Gastrocnemius medialis (tissue), 4 donors: ENCODE measurements at regions not wholly inside any gene's neighbourhood (a gene's known extent, or its start where the extent isn't known, plus 50 kb on each side); places are given as distances from the start of the nearest gene placed in this dataset.

ENCODE experiments used
- ATAC-seq, 2 donors: fragments of 150-250 bp; one replicate each; pipeline ENCODE4 v1.9.1; 2016
- DNase-seq, 2 donors: peaks; one replicate each; pipeline ENCODE4 v3.0.0-alpha.2; 2019
- H3K27ac ChIP-seq, 4 donors: fragments of 200-600 bp; sonication (generic); 1 replicate in 1 of 4; 2 replicates in 3 of 4; pipeline ENCODE4 v1.5.1; 2016 to 2018; ENCODE audit warnings: mild to moderate bottlenecking in 2 of 4, moderate library complexity in 1 of 4
- H3K27me3 ChIP-seq, 3 donors: fragments of 200-600 bp; sonication (generic) in 2 of 3; 1 replicate in 1 of 3; 2 replicates in 2 of 3; pipeline versions ENCODE4 v1.5.1 to v1.6.0; 2016 to 2019; ENCODE audit warnings: mild to moderate bottlenecking in 1 of 3, moderate library complexity in 1 of 3
- H3K36me3 ChIP-seq, 2 donors: fragments of 200-600 bp; sonication (generic) in 1 of 2; one replicate each; pipeline ENCODE4 v1.5.1; 2017 to 2018
- H3K4me1 ChIP-seq, 2 donors: fragments of 200-600 bp; sonication (generic) in 1 of 2; one replicate each; pipeline ENCODE4 v1.5.1; 2016 to 2017; ENCODE audit warnings: mild to moderate bottlenecking in 2 of 2
- H3K4me3 ChIP-seq, 4 donors: fragments of 200-600 bp; sonication (generic) in 3 of 4; 1 replicate in 1 of 4; 2 replicates in 3 of 4; pipeline ENCODE4 v1.5.1; 2016 to 2019; ENCODE audit warnings: mild to moderate bottlenecking in 2 of 4
- H3K9me3 ChIP-seq, 3 donors: fragments of 200-600 bp; sonication (generic) in 2 of 3; 1 replicate in 1 of 3; 2 replicates in 2 of 3; pipeline ENCODE4 v1.5.1; 2016 to 2019
- CTCF ChIP-seq, 5 experiments: fragments of 450-650 bp in 3 of 5; fragments of 200-600 bp in 2 of 5; sonication (generic) in 2 of 5; IDR thresholded peaks in 4 of 5; conservative IDR thresholded peaks in 1 of 5; 1 replicate in 4 of 5; 2 replicates in 1 of 5; pipeline ENCODE4 v1.5.1; 2016 to 2019; ENCODE audit warnings: antibody characterized with exemption in 5 of 5, mild to moderate bottlenecking in 3 of 5, moderate library complexity in 3 of 5
- POLR2A ChIP-seq, 2 donors: fragments of 450-650 bp; IDR thresholded peaks; one replicate each; pipeline ENCODE4 v1.6.1; 2017; ENCODE audit warnings: antibody characterized with exemption in 2 of 2, mild to moderate bottlenecking in 2 of 2, moderate library complexity in 2 of 2
- in situ Hi-C, 4 donors: fragments of 200-750 bp; cut with MboI; loops; one replicate each; pipeline versions ENCODE4 v1.15.0 to v1.8.0; 2017; ENCODE audit warnings: low sequenced_read_pairs in 4 of 4
- intact Hi-C: fragments of 100-400 bp; cut with DNase I; formaldehyde crosslinking; loops from one replicate; pipeline ENCODE4 v1.15.1; 2023; ENCODE audit warnings: low total_unique reads

- no peaks in the 10 kb centered on the region for H3K36me3 ChIP-seq
- in situ Hi-C loops = no loop called here
- DNase-seq = no peak
- TF ChIP-seq POLR2A (IDR thresholded peaks at IDR 0.05) (no peak), CTCF (IDR thresholded peaks at IDR 0.05 in 4 of 5, conservative IDR thresholded peaks at IDR 0.05 in 1 of 5) (no peak)
- H3K27me3 ChIP-seq = no peaks in the 10 kb centered on the region
- ATAC-seq = no peak
- no peak overlapping the region for H3K27ac ChIP-seq
- no peak overlapping the region for H3K4me3 ChIP-seq
- H3K9me3 ChIP-seq = no peaks in the 10 kb centered on the region
- intact Hi-C loops = no loop called here
- no peaks in the 10 kb centered on the region for H3K4me1 ChIP-seq
Measured at GRCh38 chr3:22353126-22353525, 602.1 kb upstream of the ZNF385D start.

- no peaks in the 10 kb centered on the region for H3K36me3 ChIP-seq
- in situ Hi-C loops (no loop called here), intact Hi-C loops (no loop called here)
- TF ChIP-seq CTCF (IDR thresholded peaks at IDR 0.05 in 4 of 5, conservative IDR thresholded peaks at IDR 0.05 in 1 of 5) (no peak), POLR2A (IDR thresholded peaks at IDR 0.05) (no peak)
- ATAC-seq = no peak
- H3K4me1 ChIP-seq = no peaks in the 10 kb centered on the region
- no peak overlapping the region for H3K4me3 ChIP-seq
- no peak for DNase-seq
- no peak overlapping the region for H3K27ac ChIP-seq
- H3K9me3 ChIP-seq = no peaks in the 10 kb centered on the region
- H3K27me3 ChIP-seq = no peaks in the 10 kb centered on the region
Measured at GRCh38 chr3:22358334-22358733, 607.3 kb upstream of the ZNF385D start.

GRCh38 chr3:22360164-22360563 lies 609.2 kb upstream of the ZNF385D start:
- no peak for TF ChIP-seq CTCF (IDR thresholded peaks at IDR 0.05 in 4 of 5, conservative IDR thresholded peaks at IDR 0.05 in 1 of 5)
- TF ChIP-seq POLR2A (IDR thresholded peaks at IDR 0.05) = no peak
- ATAC-seq = no peak
- H3K27ac ChIP-seq = no peak overlapping the region

GRCh38 chr3:22360970-22361369 lies 610.0 kb upstream of the ZNF385D start:
- ATAC-seq = peak; percentile 41 to 76
- no peaks in the 10 kb centered on the region for H3K4me1 ChIP-seq
- no peaks in the 10 kb centered on the region for H3K9me3 ChIP-seq
- H3K4me3 ChIP-seq = no peak overlapping the region
- TF ChIP-seq POLR2A (IDR thresholded peaks at IDR 0.05) = no peak
- no peak for DNase-seq
- H3K36me3 ChIP-seq = no peaks in the 10 kb centered on the region
- intact Hi-C loops = no loop called here
- in situ Hi-C loops = no loop called here
- no peaks in the 10 kb centered on the region for H3K27me3 ChIP-seq
- no peak overlapping the region for H3K27ac ChIP-seq

More at GRCh38 chr3:22360164-22360563, 609.2 kb upstream of the ZNF385D start:
- Histone ChIP-seq H3K27me3 (no peaks in the 10 kb centered on the region), H3K36me3 (no peaks in the 10 kb centered on the region), H3K4me1 (no peaks in the 10 kb centered on the region), H3K4me3 (no peak overlapping the region), H3K9me3 (no peaks in the 10 kb centered on the region)
- in situ Hi-C loops = no loop called here
- no peak for DNase-seq
- intact Hi-C loops = no loop called here

- no peaks in the 10 kb centered on the region for H3K4me1 ChIP-seq
- H3K27me3 ChIP-seq = no peaks in the 10 kb centered on the region
- DNase-seq (no peak), ATAC-seq (no peak)
- in situ Hi-C loops (no loop called here), intact Hi-C loops (no loop called here)
- TF ChIP-seq CTCF (IDR thresholded peaks at IDR 0.05 in 4 of 5, conservative IDR thresholded peaks at IDR 0.05 in 1 of 5) (no peak), POLR2A (IDR thresholded peaks at IDR 0.05) (no peak)
- no peaks in the 10 kb centered on the region for H3K36me3 ChIP-seq
- no peak overlapping the region for H3K27ac ChIP-seq
- H3K4me3 ChIP-seq = no peak overlapping the region
- H3K9me3 ChIP-seq = no peaks in the 10 kb centered on the region
Measured at GRCh38 chr3:22361521-22361920, 610.5 kb upstream of the ZNF385D start.
